ENCODE measurements at regions not wholly inside any gene's neighbourhood (a gene's known extent, or its start where the extent isn't known, plus 50 kb on each side); places are given as distances from the start of the nearest gene placed in this dataset.

- no peak for TF ChIP-seq CTCF (IDR thresholded peaks at IDR 0.05)
- DNase-seq (no peak), ATAC-seq (ENCODE audit: low read depth) (no peak)
- no peak overlapping the region for H3K4me3 Mint-ChIP-seq
- intact Hi-C loops (cut with micrococcal nuclease), result no loop called here
- no peaks in the 10 kb centered on the region for H3K27me3 Mint-ChIP-seq
- no peaks in the 10 kb centered on the region for H3K4me1 Mint-ChIP-seq
- ChIA-PET CTCF (no interaction called here), POLR2A (no interaction called here)
- no peak overlapping the region for H3K27ac Mint-ChIP-seq
- no peaks in the 10 kb centered on the region for H3K36me3 Mint-ChIP-seq (ENCODE audit: low read depth)
- H3K9me3 Mint-ChIP-seq, result no peaks in the 10 kb centered on the region
Measured at GRCh38 chr2:36147670-36148390, 207.7 kb upstream of the CRIM1 start.

GRCh38 chr2:36146765-36147164 is 208.8 kb upstream of the CRIM1 start:
- Mint-ChIP-seq H3K4me3 (no peak overlapping the region), H3K36me3 (ENCODE audit: low read depth) (no peaks in the 10 kb centered on the region), H3K27ac (no peak overlapping the region), H3K27me3 (no peaks in the 10 kb centered on the region), H3K9me3 (no peaks in the 10 kb centered on the region), H3K4me1 (no peaks in the 10 kb centered on the region)
- no peak for DNase-seq
- intact Hi-C loops (cut with micrococcal nuclease), result no loop called here
- TF ChIP-seq CTCF (IDR thresholded peaks at IDR 0.05), result no peak
- no peak for ATAC-seq (ENCODE audit: low read depth)
- ChIA-PET CTCF (no interaction called here), POLR2A (no interaction called here)

- H3K4me3 Mint-ChIP-seq, result no peak overlapping the region
- H3K36me3 Mint-ChIP-seq (ENCODE audit: low read depth), result no peaks in the 10 kb centered on the region
- H3K9me3 Mint-ChIP-seq, result no peaks in the 10 kb centered on the region
- TF ChIP-seq CTCF (IDR thresholded peaks at IDR 0.05), result no peak
- H3K27ac Mint-ChIP-seq, result no peak overlapping the region
- no peak for DNase-seq
- no peak for ATAC-seq (ENCODE audit: low read depth)
- intact Hi-C loops (cut with micrococcal nuclease), result no loop called here
- ChIA-PET POLR2A (no interaction called here), CTCF (no interaction called here)
- H3K4me1 Mint-ChIP-seq, result no peaks in the 10 kb centered on the region
- no peaks in the 10 kb centered on the region for H3K27me3 Mint-ChIP-seq
Measured at GRCh38 chr2:36140391-36140790, 215.2 kb upstream of the CRIM1 start.

GRCh38 chr2:36137612-36138011 is 218.0 kb upstream of the CRIM1 start:
- no peak for TF ChIP-seq CTCF (IDR thresholded peaks at IDR 0.05)
- ChIA-PET POLR2A (no interaction called here), CTCF (no interaction called here)
- Mint-ChIP-seq H3K9me3 (no peaks in the 10 kb centered on the region), H3K27me3 (no peaks in the 10 kb centered on the region), H3K4me1 (no peaks in the 10 kb centered on the region), H3K27ac (no peak overlapping the region), H3K4me3 (no peak overlapping the region), H3K36me3 (ENCODE audit: low read depth) (no peaks in the 10 kb centered on the region)
- no peak for DNase-seq
- ATAC-seq (ENCODE audit: low read depth), result no peak
- intact Hi-C loops (cut with micrococcal nuclease), result no loop called here

GRCh38 chr2:36134281-36134680 is 221.3 kb upstream of the CRIM1 start:
- no peak for ATAC-seq (ENCODE audit: low read depth)
- Mint-ChIP-seq H3K27ac (no peak overlapping the region), H3K36me3 (ENCODE audit: low read depth) (no peaks in the 10 kb centered on the region), H3K4me1 (no peaks in the 10 kb centered on the region), H3K9me3 (no peaks in the 10 kb centered on the region), H3K4me3 (no peak overlapping the region), H3K27me3 (no peaks in the 10 kb centered on the region)
- POLR2A ChIA-PET, result no interaction called here
- intact Hi-C loops (cut with micrococcal nuclease), result no loop called here
- CTCF ChIA-PET, result no interaction called here
- TF ChIP-seq CTCF (IDR thresholded peaks at IDR 0.05), result no peak
- DNase-seq, result no peak

Data from activated B cell treated with CpG ODN at 0.5 μM for 24 hours (primary cell).